Karpas-422 (cell line): ENCODE measurements at regions not wholly inside any gene's neighbourhood (a gene's known extent, or its start where the extent isn't known, plus 50 kb on each side); places are given as distances from the start of the nearest gene placed in this dataset.
"Not testable (repeated sequence)": the region's sequence is repeated elsewhere in the genome, so short reads cannot be mapped to it uniquely, and the experiment has no call there.

Experiments used
- DNase-seq: peaks from one replicate; pipeline ENCODE4 v3.0.0-alpha.2; 2015
- H2AFZ ChIP-seq: fragments of 200-600 bp; sonication (generic); 2 replicates; pipeline ENCODE4 v1.6.1; 2014; ENCODE audit warnings: antibody characterized with exemption, low read length, mixed read lengths
- H3K27ac ChIP-seq: fragments of 200-600 bp; sonication (generic); 2 replicates; pipeline ENCODE4 v1.5.1; 2014; ENCODE audit warnings: mild to moderate bottlenecking, low read length, moderate library complexity
- H3K27me3 ChIP-seq: fragments of 200-600 bp; sonication (generic); 2 replicates; pipeline ENCODE4 v1.6.1; 2014; ENCODE audit warnings: low read length, mixed read lengths
- H3K36me3 ChIP-seq: fragments of 200-600 bp; sonication (generic); 2 replicates; pipeline ENCODE4 v1.6.1; 2014; ENCODE audit warnings: low read length, mixed read lengths; ENCODE audit not compliant: insufficient read depth
- H3K4me1 ChIP-seq: fragments of 200-600 bp; sonication (generic); 2 replicates; pipeline ENCODE4 v1.6.1; 2014; ENCODE audit warnings: mild to moderate bottlenecking, low read length, mixed read lengths
- H3K4me2 ChIP-seq: fragments of 200-600 bp; sonication (generic); 2 replicates; pipeline ENCODE4 v1.6.1; 2014; ENCODE audit warnings: low read length, low read depth, mild to moderate bottlenecking; ENCODE audit not compliant: poor library complexity, severe bottlenecking
- H3K4me3 ChIP-seq: fragments of 200-600 bp; sonication (generic); 2 replicates; pipeline ENCODE4 v1.5.1; 2014; ENCODE audit warnings: mild to moderate bottlenecking, antibody characterized with exemption, low read length, mixed read lengths
- H3K79me2 ChIP-seq: fragments of 200-600 bp; sonication (generic); 2 replicates; pipeline ENCODE4 v1.6.1; 2014; ENCODE audit warnings: mild to moderate bottlenecking, low read length, mixed read lengths
- H3K9ac ChIP-seq: fragments of 200-600 bp; sonication (generic); 2 replicates; pipeline ENCODE4 v1.6.0; 2014; ENCODE audit warnings: low read length
- H3K9me2 ChIP-seq: fragments of 200-600 bp; sonication (generic), shearing (Covaris generic); replicated peaks from 2 replicates; pipeline ENCODE4 v1.6.0; 2014; ENCODE audit warnings: mild to moderate bottlenecking, low read length, moderate library complexity; ENCODE audit not compliant: insufficient read depth
- H3K9me3 ChIP-seq: fragments of 300-700, 200-600 bp; sonication (generic); 2 replicates; pipeline ENCODE4 v1.6.1; 2014; ENCODE audit warnings: low read length, mixed read lengths
- H4K20me1 ChIP-seq: fragments of 200-600 bp; sonication (generic); 2 replicates; pipeline ENCODE4 v1.6.1; 2014; ENCODE audit warnings: mild to moderate bottlenecking, antibody characterized with exemption, low read length, low read depth; ENCODE audit not compliant: insufficient read depth

- no peaks in the 10 kb centered on the region for H3K9me3 ChIP-seq
- H3K4me3 ChIP-seq, result no peak overlapping the region
- no peaks in the 10 kb centered on the region for H4K20me1 ChIP-seq
- no peak for DNase-seq
- no peak overlapping the region for H3K9ac ChIP-seq
- H3K4me2 ChIP-seq, result no peak overlapping the region
- H3K27me3 ChIP-seq, result no peaks in the 10 kb centered on the region
- H3K4me1 ChIP-seq, result no peaks in the 10 kb centered on the region
- H3K36me3 ChIP-seq, result no peaks in the 10 kb centered on the region
- no peak overlapping the region for H2AFZ ChIP-seq
- H3K27ac ChIP-seq, result no peak overlapping the region
- H3K79me2 ChIP-seq, result no peaks in the 10 kb centered on the region
- no peaks in the 10 kb centered on the region for H3K9me2 ChIP-seq
Measured at GRCh38 chr5:63011158-63011557, 432.5 kb downstream of the LRRC70 start.

GRCh38 chr5:63008195-63008594 is 429.6 kb downstream of the LRRC70 start:
- Histone ChIP-seq H3K4me3 (no peak overlapping the region), H3K79me2 (no peaks in the 10 kb centered on the region), H3K27ac (no peak overlapping the region), H3K36me3 (no peaks in the 10 kb centered on the region), H3K9me3 (no peaks in the 10 kb centered on the region), H3K9me2 (no peaks in the 10 kb centered on the region), H3K4me2 (no peak overlapping the region), H4K20me1 (no peaks in the 10 kb centered on the region), H2AFZ (no peak overlapping the region), H3K4me1 (no peaks in the 10 kb centered on the region), H3K27me3 (no peaks in the 10 kb centered on the region), H3K9ac (no peak overlapping the region)
- DNase-seq, result no peak

GRCh38 chr5:62994842-62995241 is 416.2 kb downstream of the LRRC70 start:
- H3K27me3 ChIP-seq, H3K79me2 ChIP-seq, H3K4me1 ChIP-seq, H3K36me3 ChIP-seq, H3K9me2 ChIP-seq, H3K9ac ChIP-seq, H2AFZ ChIP-seq, H3K4me3 ChIP-seq, H3K27ac ChIP-seq, H3K9me3 ChIP-seq, H3K4me2 ChIP-seq, DNase-seq, H4K20me1 ChIP-seq: not testable (repeated sequence)

- Histone ChIP-seq H4K20me1 (no peaks in the 10 kb centered on the region), H3K27ac (no peak overlapping the region), H3K4me3 (no peak overlapping the region), H3K4me1 (no peaks in the 10 kb centered on the region), H3K9me2 (no peaks in the 10 kb centered on the region), H3K79me2 (no peaks in the 10 kb centered on the region), H3K27me3 (no peaks in the 10 kb centered on the region), H3K9me3 (no peaks in the 10 kb centered on the region), H3K9ac (no peak overlapping the region), H3K4me2 (no peak overlapping the region), H2AFZ (no peak overlapping the region), H3K36me3 (no peaks in the 10 kb centered on the region)
- DNase-seq, result no peak
Measured at GRCh38 chr5:62985749-62986148, 407.1 kb downstream of the LRRC70 start.

GRCh38 chr5:62982348-62982747 is 403.7 kb downstream of the LRRC70 start:
- H3K9me3 ChIP-seq, result no peaks in the 10 kb centered on the region
- H3K4me3 ChIP-seq, result no peak overlapping the region
- H3K27me3 ChIP-seq, result no peaks in the 10 kb centered on the region
- H3K79me2 ChIP-seq, result no peaks in the 10 kb centered on the region
- no peak overlapping the region for H3K27ac ChIP-seq
- H3K9me2 ChIP-seq, result no peaks in the 10 kb centered on the region
- H3K4me2 ChIP-seq, result no peak overlapping the region
- H4K20me1 ChIP-seq, result no peaks in the 10 kb centered on the region
- no peaks in the 10 kb centered on the region for H3K36me3 ChIP-seq
- no peak overlapping the region for H3K9ac ChIP-seq
- H3K4me1 ChIP-seq, result no peaks in the 10 kb centered on the region
- H2AFZ ChIP-seq, result no peak overlapping the region
- no peak for DNase-seq

GRCh38 chr5:62980884-62981283 is 402.3 kb downstream of the LRRC70 start:
- no peaks in the 10 kb centered on the region for H3K27me3 ChIP-seq
- H3K4me2 ChIP-seq, result no peak overlapping the region
- no peaks in the 10 kb centered on the region for H3K79me2 ChIP-seq
- H3K27ac ChIP-seq, result no peak overlapping the region
- H3K4me3 ChIP-seq, result no peak overlapping the region
- H3K36me3 ChIP-seq, result no peaks in the 10 kb centered on the region
- no peak overlapping the region for H2AFZ ChIP-seq
- no peaks in the 10 kb centered on the region for H3K9me3 ChIP-seq
- no peaks in the 10 kb centered on the region for H3K9me2 ChIP-seq
- H3K9ac ChIP-seq, result no peak overlapping the region
- no peak for DNase-seq
- H3K4me1 ChIP-seq, result no peaks in the 10 kb centered on the region
- H4K20me1 ChIP-seq, result no peaks in the 10 kb centered on the region

GRCh38 chr5:62979472-62979871 is 400.9 kb downstream of the LRRC70 start:
- Histone ChIP-seq H2AFZ (no peak overlapping the region), H3K4me3 (no peak overlapping the region)

GRCh38 chr5:62977661-62978060 is 399.0 kb downstream of the LRRC70 start:
- H2AFZ ChIP-seq, result no peak overlapping the region
- no peaks in the 10 kb centered on the region for H3K79me2 ChIP-seq
- H3K4me3 ChIP-seq, result no peak overlapping the region
- no peaks in the 10 kb centered on the region for H3K36me3 ChIP-seq
- DNase-seq, result no peak
- H3K4me2 ChIP-seq, result no peak overlapping the region
- H3K9me2 ChIP-seq, result no peaks in the 10 kb centered on the region
- H3K4me1 ChIP-seq, result no peaks in the 10 kb centered on the region
- H3K27me3 ChIP-seq, result no peaks in the 10 kb centered on the region
- H3K9me3 ChIP-seq, result no peaks in the 10 kb centered on the region
- no peak overlapping the region for H3K9ac ChIP-seq
- no peak overlapping the region for H3K27ac ChIP-seq
- no peaks in the 10 kb centered on the region for H4K20me1 ChIP-seq

More at GRCh38 chr5:62979472-62979871, 400.9 kb downstream of the LRRC70 start:
- Histone ChIP-seq H3K4me1 (no peaks in the 10 kb centered on the region), H3K27ac (no peak overlapping the region), H4K20me1 (no peaks in the 10 kb centered on the region), H3K9me3 (no peaks in the 10 kb centered on the region), H3K4me2 (no peak overlapping the region), H3K27me3 (no peaks in the 10 kb centered on the region), H3K36me3 (no peaks in the 10 kb centered on the region), H3K9me2 (no peaks in the 10 kb centered on the region), H3K79me2 (no peaks in the 10 kb centered on the region), H3K9ac (no peak overlapping the region)
- no peak for DNase-seq

- H3K4me2 ChIP-seq, result no peak overlapping the region
- DNase-seq, result no peak
- H3K9ac ChIP-seq, result no peak overlapping the region
Measured at GRCh38 chr5:62974623-62975022, 396.0 kb downstream of the LRRC70 start.

More at GRCh38 chr5:62974623-62975022, 396.0 kb downstream of the LRRC70 start:
- Histone ChIP-seq H2AFZ (no peak overlapping the region), H4K20me1 (no peaks in the 10 kb centered on the region), H3K4me1 (no peaks in the 10 kb centered on the region), H3K4me3 (no peak overlapping the region), H3K36me3 (no peaks in the 10 kb centered on the region), H3K27ac (no peak overlapping the region), H3K79me2 (no peaks in the 10 kb centered on the region), H3K9me3 (no peaks in the 10 kb centered on the region), H3K9me2 (no peaks in the 10 kb centered on the region), H3K27me3 (no peaks in the 10 kb centered on the region)
